Activated T-helper 17 cell treated with anti-CD3 and anti-CD28 coated beads, Interleukin-2, amount 50 U/mL, for 72 hours (primary cell): ENCODE measurements at regions not wholly inside any gene's neighbourhood (a gene's known extent, or its start where the extent isn't known, plus 50 kb on each side); places are given as distances from the start of the nearest gene placed in this dataset.

Experiments used
- ATAC-seq: fragments of 150-1000 bp; cut with Tn5 transposase; replicated peaks from 2 replicates; pipeline ENCODE4 v1.10.0; 2021; ENCODE audit warnings: mild to moderate bottlenecking, moderate library complexity
- H3K27ac Mint-ChIP-seq: one replicate; pipeline ENCODE4 v1.8.0; 2022; ENCODE audit warnings: mixed read lengths
- H3K27me3 Mint-ChIP-seq: one replicate; pipeline ENCODE4 v1.8.0; 2022; ENCODE audit warnings: mixed read lengths
- H3K36me3 Mint-ChIP-seq: one replicate; pipeline ENCODE4 v1.8.0; 2022; ENCODE audit warnings: low read depth, mild to moderate bottlenecking, mixed read lengths
- H3K4me1 Mint-ChIP-seq: one replicate; pipeline ENCODE4 v1.8.0; 2022; ENCODE audit warnings: mixed read lengths
- H3K4me3 Mint-ChIP-seq: one replicate; pipeline ENCODE4 v1.8.0; 2022; ENCODE audit warnings: mild to moderate bottlenecking, mixed read lengths
- H3K9me3 Mint-ChIP-seq: one replicate; pipeline ENCODE4 v1.8.0; 2022; ENCODE audit warnings: mixed read lengths

GRCh38 chr13:109521719-109522118 is 264.7 kb downstream of the IRS2 start:
- H3K27me3 Mint-ChIP-seq = peaks cover 12% of the 10 kb centered on the region
- no peak overlapping the region for H3K4me3 Mint-ChIP-seq
- H3K9me3 Mint-ChIP-seq = no peaks in the 10 kb centered on the region
- H3K4me1 Mint-ChIP-seq = no peaks in the 10 kb centered on the region
- ATAC-seq = no peak
- no peak overlapping the region for H3K27ac Mint-ChIP-seq
- no peaks in the 10 kb centered on the region for H3K36me3 Mint-ChIP-seq

GRCh38 chr13:109517517-109517916 is 268.9 kb downstream of the IRS2 start:
- Mint-ChIP-seq H3K9me3 (no peaks in the 10 kb centered on the region), H3K27ac (no peak overlapping the region), H3K27me3 (peaks cover 4% of the 10 kb centered on the region), H3K4me1 (no peaks in the 10 kb centered on the region), H3K4me3 (no peak overlapping the region), H3K36me3 (no peaks in the 10 kb centered on the region)
- ATAC-seq = no peak

GRCh38 chr13:109516186-109516585 is 270.2 kb downstream of the IRS2 start:
- no peaks in the 10 kb centered on the region for H3K9me3 Mint-ChIP-seq
- no peak for ATAC-seq
- H3K4me3 Mint-ChIP-seq = no peak overlapping the region
- H3K4me1 Mint-ChIP-seq = no peaks in the 10 kb centered on the region
- H3K27me3 Mint-ChIP-seq = peaks cover 8% of the 10 kb centered on the region
- no peaks in the 10 kb centered on the region for H3K36me3 Mint-ChIP-seq
- H3K27ac Mint-ChIP-seq = no peak overlapping the region

GRCh38 chr13:109510013-109510412 is 276.4 kb downstream of the IRS2 start:
- Mint-ChIP-seq H3K27me3 (peaks cover 21% of the 10 kb centered on the region), H3K36me3 (no peaks in the 10 kb centered on the region), H3K4me1 (no peaks in the 10 kb centered on the region), H3K27ac (no peak overlapping the region), H3K4me3 (no peak overlapping the region), H3K9me3 (peaks cover 8% of the 10 kb centered on the region)
- ATAC-seq = no peak

GRCh38 chr13:109509154-109509900 is 277.1 kb downstream of the IRS2 start:
- ATAC-seq = no peak
- Mint-ChIP-seq H3K27ac (no peak overlapping the region), H3K36me3 (no peaks in the 10 kb centered on the region), H3K4me1 (no peaks in the 10 kb centered on the region), H3K4me3 (no peak overlapping the region), H3K27me3 (peaks cover 21% of the 10 kb centered on the region), H3K9me3 (peaks cover 8% of the 10 kb centered on the region)

GRCh38 chr13:109500146-109500773 is 286.1 kb downstream of the IRS2 start:
- Mint-ChIP-seq H3K9me3 (peaks cover 2% of the 10 kb centered on the region), H3K27me3 (peaks cover 2% of the 10 kb centered on the region), H3K4me1 (no peaks in the 10 kb centered on the region), H3K4me3 (no peak overlapping the region), H3K27ac (no peak overlapping the region), H3K36me3 (no peaks in the 10 kb centered on the region)
- ATAC-seq = no peak

GRCh38 chr13:109497917-109498316 is 288.5 kb downstream of the IRS2 start:
- no peaks in the 10 kb centered on the region for H3K27me3 Mint-ChIP-seq
- H3K4me1 Mint-ChIP-seq = no peaks in the 10 kb centered on the region
- no peaks in the 10 kb centered on the region for H3K9me3 Mint-ChIP-seq
- no peak overlapping the region for H3K27ac Mint-ChIP-seq
- H3K36me3 Mint-ChIP-seq = no peaks in the 10 kb centered on the region
- H3K4me3 Mint-ChIP-seq = no peak overlapping the region
- ATAC-seq = no peak

- Mint-ChIP-seq H3K36me3 (no peaks in the 10 kb centered on the region), H3K27me3 (no peaks in the 10 kb centered on the region)
- no peak for ATAC-seq
Measured at GRCh38 chr13:109496216-109496615, 290.2 kb downstream of the IRS2 start.

GRCh38 chr13:109494925-109495369 is 291.4 kb downstream of the IRS2 start:
- Mint-ChIP-seq H3K36me3 (no peaks in the 10 kb centered on the region), H3K4me1 (no peaks in the 10 kb centered on the region), H3K27me3 (no peaks in the 10 kb centered on the region), H3K4me3 (no peak overlapping the region), H3K27ac (no peak overlapping the region), H3K9me3 (no peaks in the 10 kb centered on the region)
- no peak for ATAC-seq

More at GRCh38 chr13:109496216-109496615, 290.2 kb downstream of the IRS2 start:
- Mint-ChIP-seq H3K4me3 (no peak overlapping the region), H3K4me1 (no peaks in the 10 kb centered on the region), H3K9me3 (no peaks in the 10 kb centered on the region), H3K27ac (no peak overlapping the region)

GRCh38 chr13:109485136-109485794 is 301.1 kb downstream of the IRS2 start:
- ATAC-seq = no peak
- Mint-ChIP-seq H3K27me3 (peaks cover 9% of the 10 kb centered on the region), H3K36me3 (no peaks in the 10 kb centered on the region), H3K4me1 (no peaks in the 10 kb centered on the region), H3K4me3 (no peak overlapping the region), H3K27ac (no peak overlapping the region), H3K9me3 (peaks cover 4% of the 10 kb centered on the region)

- no peaks in the 10 kb centered on the region for H3K4me1 Mint-ChIP-seq
- no peak overlapping the region for H3K27ac Mint-ChIP-seq
- no peak for ATAC-seq
- peaks cover 4% of the 10 kb centered on the region for H3K9me3 Mint-ChIP-seq
- peaks cover 9% of the 10 kb centered on the region for H3K27me3 Mint-ChIP-seq
- no peak overlapping the region for H3K4me3 Mint-ChIP-seq
- H3K36me3 Mint-ChIP-seq = no peaks in the 10 kb centered on the region
Measured at GRCh38 chr13:109483284-109483683, 303.1 kb downstream of the IRS2 start.

GRCh38 chr13:109481040-109481439 is 305.3 kb downstream of the IRS2 start:
- no peak for ATAC-seq
- Mint-ChIP-seq H3K27me3 (peaks cover 8% of the 10 kb centered on the region), H3K4me1 (no peaks in the 10 kb centered on the region), H3K27ac (no peak overlapping the region), H3K9me3 (peaks cover 2% of the 10 kb centered on the region), H3K36me3 (no peaks in the 10 kb centered on the region), H3K4me3 (no peak overlapping the region)

GRCh38 chr13:109480011-109480955 is 306.1 kb downstream of the IRS2 start:
- Mint-ChIP-seq H3K27ac (no peak overlapping the region), H3K4me1 (no peaks in the 10 kb centered on the region), H3K36me3 (no peaks in the 10 kb centered on the region), H3K27me3 (peaks cover 7% of the 10 kb centered on the region), H3K4me3 (no peak overlapping the region), H3K9me3 (no peaks in the 10 kb centered on the region)
- no peak for ATAC-seq

GRCh38 chr13:109479534-109479933 is 306.8 kb downstream of the IRS2 start:
- no peaks in the 10 kb centered on the region for H3K36me3 Mint-ChIP-seq
- H3K27ac Mint-ChIP-seq = no peak overlapping the region

More at GRCh38 chr13:109479534-109479933, 306.8 kb downstream of the IRS2 start:
- no peak overlapping the region for H3K4me3 Mint-ChIP-seq
- H3K9me3 Mint-ChIP-seq = no peaks in the 10 kb centered on the region
- H3K4me1 Mint-ChIP-seq = no peaks in the 10 kb centered on the region
- H3K27me3 Mint-ChIP-seq = peaks cover 7% of the 10 kb centered on the region
- ATAC-seq = no peak
